Neutrophil (primary cell): ENCODE measurements at regions not wholly inside any gene's neighbourhood (a gene's known extent, or its start where the extent isn't known, plus 50 kb on each side); places are given as distances from the start of the nearest gene placed in this dataset.

Experiments
- H3K27ac ChIP-seq: fragments of 200-600 bp; sonication (generic); 2 replicates; pipeline ENCODE4 v1.5.1; 2016; ENCODE audit warnings: mild to moderate bottlenecking, moderate library complexity
- H3K27me3 ChIP-seq: fragments of 200-600 bp; sonication (generic); 2 replicates; pipeline ENCODE4 v1.6.0; 2016; ENCODE audit warnings: mild to moderate bottlenecking
- H3K36me3 ChIP-seq: fragments of 200-600 bp; sonication (generic); 2 replicates; pipeline ENCODE4 v1.5.1; 2017
- H3K4me1 ChIP-seq, 2 experiments: fragments of 200-600 bp in 1 of 2; sonication (generic) in 1 of 2; 1 replicate in 1 of 2; 2 replicates in 1 of 2; pipeline versions ENCODE4 v1.5.1 to v1.6.1; 2013 to 2016; ENCODE audit warnings: low read depth in 1 of 2, low read length in 1 of 2, mild to moderate bottlenecking in 1 of 2, moderate library complexity in 1 of 2; ENCODE audit not compliant: control insufficient read depth in 1 of 2, insufficient read depth in 1 of 2
- H3K4me3 ChIP-seq, 2 experiments: fragments of 200-600 bp in 1 of 2; sonication (generic) in 1 of 2; 1 replicate in 1 of 2; 2 replicates in 1 of 2; pipeline ENCODE4 v1.5.1; 2013 to 2016; ENCODE audit warnings: low read depth in 1 of 2, low read length in 1 of 2, mild to moderate bottlenecking in 1 of 2, moderate library complexity in 1 of 2
- H3K9me3 ChIP-seq: fragments of 200-600 bp; sonication (generic); 2 replicates; pipeline ENCODE4 v1.5.1; 2016
- CTCF ChIP-seq: fragments of 200-600 bp; sonication (generic); IDR thresholded peaks from 2 replicates; pipeline ENCODE4 v1.5.1; 2016; ENCODE audit warnings: antibody characterized with exemption

GRCh38 chr1:143691400-143691891, 280.3 kb downstream of the FAM72C start:
- Histone ChIP-seq H3K36me3 (no peaks in the 10 kb centered on the region), H3K4me1 (no peaks in the 10 kb centered on the region), H3K4me3 (no peak overlapping the region), H3K27ac (no peak overlapping the region), H3K9me3 (no peaks in the 10 kb centered on the region), H3K27me3 (peaks cover 94% of the 10 kb centered on the region)
- TF ChIP-seq CTCF, result no peak

- Histone ChIP-seq H3K4me3 (no peak overlapping the region), H3K27me3 (peaks cover 90% of the 10 kb centered on the region), H3K36me3 (no peaks in the 10 kb centered on the region), H3K9me3 (no peaks in the 10 kb centered on the region), H3K4me1 (no peaks in the 10 kb centered on the region), H3K27ac (no peak overlapping the region)
- TF ChIP-seq CTCF, result no peak
Observed at GRCh38 chr1:143689781-143690180, 282.0 kb downstream of the FAM72C start.

- no peak for TF ChIP-seq CTCF
- H3K4me3 ChIP-seq, result no peak overlapping the region
Observed at GRCh38 chr1:143680304-143680703, 291.5 kb downstream of the FAM72C start.

GRCh38 chr1:143672983-143673382, 298.8 kb downstream of the FAM72C start:
- TF ChIP-seq CTCF, result no peak
- Histone ChIP-seq H3K4me1 (no peaks in the 10 kb centered on the region), H3K4me3 (no peak overlapping the region), H3K36me3 (no peaks in the 10 kb centered on the region), H3K9me3 (no peaks in the 10 kb centered on the region), H3K27ac (no peak overlapping the region), H3K27me3 (peaks cover 94% of the 10 kb centered on the region)

More at GRCh38 chr1:143680304-143680703, 291.5 kb downstream of the FAM72C start:
- peaks cover 66% of the 10 kb centered on the region for H3K27me3 ChIP-seq
- no peak overlapping the region for H3K27ac ChIP-seq
- no peaks in the 10 kb centered on the region for H3K4me1 ChIP-seq
- no peaks in the 10 kb centered on the region for H3K9me3 ChIP-seq
- H3K36me3 ChIP-seq, result no peaks in the 10 kb centered on the region

GRCh38 chr1:143667730-143668129, 304.1 kb downstream of the FAM72C start:
- H3K27me3 ChIP-seq, result peaks cover 94% of the 10 kb centered on the region
- no peaks in the 10 kb centered on the region for H3K36me3 ChIP-seq
- no peak overlapping the region for H3K4me3 ChIP-seq

More at GRCh38 chr1:143667730-143668129, 304.1 kb downstream of the FAM72C start:
- Histone ChIP-seq H3K27ac (no peak overlapping the region), H3K9me3 (no peaks in the 10 kb centered on the region), H3K4me1 (no peaks in the 10 kb centered on the region)
- no peak for TF ChIP-seq CTCF
